H1 (cell line): ENCODE measurements at regions not wholly inside any gene's neighbourhood (a gene's known extent, or its start where the extent isn't known, plus 50 kb on each side); places are given as distances from the start of the nearest gene placed in this dataset.

ENCODE experiments used
- CTCF ChIA-PET: fragments of 300-600 bp; sonication (Branson Sonifier 250); formaldehyde crosslinking; loops from one replicate; lab custom pipeline; 2021; ENCODE audit not compliant: partially characterized antibody; lab: Charles Lee
- POLR2A ChIA-PET: fragments of 300-600 bp; sonication (Branson Sonifier 250); formaldehyde crosslinking; loops from one replicate; lab custom pipeline; 2021; ENCODE audit warnings: inconsistent platforms; ENCODE audit not compliant: partially characterized antibody; lab: Charles Lee
- DNase-seq, 2 experiments: peaks; one replicate each; pipeline versions ENCODE4 v3.0.0 to v3.0.0-alpha.2; 2010 to 2022; ENCODE audit warnings: low spot score in 2 of 2, low read depth in 1 of 2, mixed read lengths in 1 of 2
- FAIRE-seq: peaks from 2 replicates; lab custom pipeline; 2011; peaks lifted over from hg19 to GRCh38; lab: Jason Lieb, UNC
- H2AFZ ChIP-seq: 2 replicates; pipeline ENCODE4 v1.8.1; 2012; ENCODE audit warnings: low read length, inconsistent platforms
- H2AK5ac ChIP-seq: 2 replicates; pipeline ENCODE4 v1.6.1; 2013; ENCODE audit warnings: low read depth, low read length
- H2BK120ac ChIP-seq: replicated peaks from 2 replicates; pipeline ENCODE3; 2013; ENCODE audit warnings: low read depth, low read length, inconsistent platforms
- H2BK12ac ChIP-seq: 2 replicates; pipeline ENCODE4 v1.6.1; 2013; ENCODE audit warnings: low read depth, low read length
- H2BK15ac ChIP-seq: 2 replicates; pipeline ENCODE4 v1.6.1; 2013; ENCODE audit warnings: low read length
- H2BK20ac ChIP-seq: 2 replicates; pipeline ENCODE4 v1.6.1; 2013; ENCODE audit warnings: low read length
- H2BK5ac ChIP-seq: 2 replicates; pipeline ENCODE4 v1.6.1; 2013; ENCODE audit warnings: low read depth, low read length
- H3K14ac ChIP-seq: 2 replicates; pipeline ENCODE4 v1.6.1; 2013; ENCODE audit warnings: inconsistent platforms; ENCODE audit not compliant: insufficient read length
- H3K18ac ChIP-seq: 2 replicates; pipeline ENCODE4 v1.6.1; 2013; ENCODE audit warnings: low read length; ENCODE audit errors: extremely low read depth
- H3K23ac ChIP-seq: 2 replicates; pipeline ENCODE4 v1.6.1; 2013; ENCODE audit warnings: inconsistent platforms; ENCODE audit not compliant: insufficient read length
- H3K23me2 ChIP-seq: 2 replicates; pipeline ENCODE4 v1.6.1; 2013; ENCODE audit warnings: low read depth, low read length
- H3K27ac ChIP-seq: 2 replicates; pipeline ENCODE4 v1.6.1; 2011; ENCODE audit warnings: low read depth, low read length, inconsistent platforms
- H3K27me3 ChIP-seq, 4 experiments: replicated peaks in 1 of 4; 1 replicate in 1 of 4; 2 replicates in 3 of 4; pipeline versions ENCODE4 v1.6.1 to v1.8.1; 2011 to 2013; ENCODE audit warnings: low read length in 3 of 4, mild to moderate bottlenecking in 3 of 4, inconsistent platforms in 2 of 4, mixed read lengths in 2 of 4, moderate library complexity in 1 of 4; ENCODE audit not compliant: control insufficient read depth in 3 of 4, insufficient read depth in 3 of 4; ENCODE audit errors: extremely low read depth in 1 of 4
- H3K36me3 ChIP-seq, 4 experiments: 2 replicates each; pipeline versions ENCODE4 v1.6.1 to v1.8.1; 2011 to 2013; ENCODE audit warnings: mild to moderate bottlenecking in 4 of 4, low read length in 3 of 4, moderate library complexity in 2 of 4, control low read depth in 1 of 4, inconsistent platforms in 1 of 4; ENCODE audit not compliant: insufficient read depth in 4 of 4, control insufficient read depth in 2 of 4
- H3K4ac ChIP-seq: replicated peaks from 2 replicates; pipeline ENCODE3; 2013; ENCODE audit warnings: low read length, low read depth, mixed read lengths, inconsistent platforms; ENCODE audit not compliant: insufficient read length
- H3K4me1 ChIP-seq, 4 experiments: replicated peaks in 1 of 4; 1 replicate in 1 of 4; 2 replicates in 3 of 4; pipeline versions ENCODE4 v1.6.1 to v1.8.1; 2011 to 2013; ENCODE audit warnings: low read length in 3 of 4, inconsistent platforms in 2 of 4, mixed read lengths in 1 of 4; ENCODE audit not compliant: insufficient read depth in 4 of 4, control insufficient read depth in 3 of 4
- H3K4me2 ChIP-seq, 2 experiments: 2 replicates each; pipeline versions ENCODE4 v1.6.1 to v1.8.1; 2011 to 2013; ENCODE audit warnings: low read depth in 2 of 2, low read length in 2 of 2, control low read depth in 1 of 2, inconsistent platforms in 1 of 2, mild to moderate bottlenecking in 1 of 2; ENCODE audit not compliant: insufficient read depth in 1 of 2
- H3K4me3 ChIP-seq, 4 experiments: fragments of 200-600, 300-600 bp in 1 of 4; sonication (generic), shearing (Covaris generic), sonication (Bioruptor Twin) in 1 of 4; 2 replicates each; pipeline versions ENCODE4 v1.5.1 to v1.8.1; 2011 to 2016; ENCODE audit warnings: low read length in 4 of 4, low read depth in 3 of 4, control low read depth in 2 of 4, inconsistent platforms in 2 of 4, mild to moderate bottlenecking in 2 of 4, mixed read lengths in 1 of 4, moderate library complexity in 1 of 4; ENCODE audit not compliant: insufficient read depth in 2 of 4; ENCODE audit errors: extremely low read depth in 1 of 4
- H3K56ac ChIP-seq: replicated peaks from 2 replicates; pipeline ENCODE3; 2013; ENCODE audit warnings: low read depth, mild to moderate bottlenecking, mixed read lengths, low read length, inconsistent platforms; ENCODE audit not compliant: insufficient read length
- H3K79me1 ChIP-seq: 2 replicates; pipeline ENCODE4 v1.6.1; 2013; ENCODE audit warnings: low read depth, low read length, control low read depth
- H3K79me2 ChIP-seq, 2 experiments: 2 replicates each; pipeline versions ENCODE4 v1.6.1 to v1.8.1; 2012 to 2013; ENCODE audit warnings: low read length in 2 of 2, mild to moderate bottlenecking in 2 of 2, inconsistent platforms in 1 of 2; ENCODE audit not compliant: insufficient read depth in 2 of 2, control insufficient read depth in 1 of 2
- H3K9ac ChIP-seq, 4 experiments: replicated peaks in 1 of 4; 1 replicate in 1 of 4; 2 replicates in 3 of 4; pipeline versions ENCODE4 v1.6.1 to v1.8.1; 2011 to 2013; ENCODE audit warnings: low read depth in 3 of 4, low read length in 3 of 4, control low read depth in 2 of 4, mild to moderate bottlenecking in 2 of 4, moderate library complexity in 2 of 4, inconsistent platforms in 1 of 4; ENCODE audit errors: extremely low read depth in 1 of 4
- H3K9me3 ChIP-seq, 2 experiments: 2 replicates each; pipeline versions ENCODE4 v1.6.1 to v1.8.1; 2012 to 2013; ENCODE audit warnings: mild to moderate bottlenecking in 2 of 2, moderate library complexity in 2 of 2, control low read depth in 1 of 2, inconsistent platforms in 1 of 2, low read depth in 1 of 2, low read length in 1 of 2, mixed read lengths in 1 of 2; ENCODE audit not compliant: insufficient read depth in 2 of 2
- H4K20me1 ChIP-seq, 2 experiments: replicated peaks in 1 of 2; 2 replicates each; pipeline versions ENCODE3 to v1.8.1; 2011 to 2013; ENCODE audit warnings: inconsistent platforms in 2 of 2, low read length in 2 of 2, mild to moderate bottlenecking in 1 of 2; ENCODE audit not compliant: insufficient read depth in 2 of 2, control insufficient read depth in 1 of 2
- H4K5ac ChIP-seq: 2 replicates; pipeline ENCODE4 v1.6.1; 2013; ENCODE audit warnings: low read length, low read depth, mixed read lengths, inconsistent platforms; ENCODE audit not compliant: insufficient read length
- H4K8ac ChIP-seq: 2 replicates; pipeline ENCODE4 v1.8.0; 2013; ENCODE audit warnings: mild to moderate bottlenecking, moderate library complexity, low read length, inconsistent platforms; ENCODE audit not compliant: insufficient read depth; ENCODE audit errors: extremely low read depth
- H4K91ac ChIP-seq: replicated peaks from 2 replicates; pipeline ENCODE3; 2013; ENCODE audit warnings: low read length, mixed read lengths, inconsistent platforms; ENCODE audit not compliant: insufficient read length
- CBX5 ChIP-seq: fragments of 300-800, 300-1000 bp; sonication (generic); IDR thresholded peaks from 2 replicates; pipeline ENCODE4 v1.7.1; 2016; ENCODE audit warnings: antibody characterized with exemption, low read length, low read depth
- CBX8 ChIP-seq: fragments of 300-800, 300-1000 bp; sonication (generic); IDR thresholded peaks from 2 replicates; pipeline ENCODE4 v1.7.1; 2016; ENCODE audit warnings: low read depth, low read length, borderline replicate concordance
- GTF2F1 ChIP-seq: IDR thresholded peaks from 2 replicates; pipeline ENCODE4 v1.6.1; 2012; ENCODE audit warnings: low read depth, low read length, improper control_type of control experiment, borderline replicate concordance
- HDAC2 ChIP-seq, 2 experiments: fragments of 300-600 bp in 1 of 2; sonication (generic) in 1 of 2; IDR thresholded peaks; 2 replicates each; pipeline ENCODE4 v1.6.1; 2011 to 2012; ENCODE audit warnings: low read depth in 2 of 2, low read length in 2 of 2, mild to moderate bottlenecking in 2 of 2, moderate library complexity in 2 of 2, borderline replicate concordance in 1 of 2, inconsistent platforms in 1 of 2
- KDM5A ChIP-seq: fragments of 200-600 bp; IDR thresholded peaks from 2 replicates; pipeline ENCODE4 v1.7.1; 2012; ENCODE audit warnings: mild to moderate bottlenecking, low read length, inconsistent platforms, mixed read lengths
- RFX5 ChIP-seq: IDR thresholded peaks from 2 replicates; pipeline ENCODE4 v1.6.1; 2011; ENCODE audit warnings: low read depth, low read length, improper control_type of control experiment, borderline replicate concordance
- SAP30 ChIP-seq: fragments of 300-600 bp; sonication (generic); IDR thresholded peaks from 2 replicates; pipeline ENCODE4 v1.7.1; 2012; ENCODE audit warnings: low read length, moderate library complexity, mild to moderate bottlenecking, inconsistent platforms; ENCODE audit not compliant: insufficient read depth, insufficient replicate concordance
- SRF ChIP-seq: IDR thresholded peaks from 2 replicates; pipeline ENCODE4 v1.6.1; 2011; ENCODE audit warnings: mild to moderate bottlenecking, low read depth, low read length, moderate library complexity
- TAF1 ChIP-seq: IDR thresholded peaks from 2 replicates; pipeline ENCODE4 v1.6.1; 2011; ENCODE audit warnings: mild to moderate bottlenecking, low read depth, low read length
- TBP ChIP-seq: IDR thresholded peaks from 2 replicates; pipeline ENCODE4 v1.6.1; 2011; ENCODE audit warnings: low read depth, low read length, improper control_type of control experiment
- TEAD4 ChIP-seq: IDR thresholded peaks from 2 replicates; pipeline ENCODE4 v1.6.1; 2012; ENCODE audit warnings: low read depth, low read length, inconsistent platforms, mixed read lengths
- WGBS, 2 experiments: shearing (Covaris generic) in 1 of 2; methylation state at CpG; one replicate each; pipeline versions ENCODE4 v1.1.6 to v1.1.7; 2013 to 2015; ENCODE audit warnings: low lambda C conversion rate in 2 of 2, mixed read lengths in 2 of 2, inconsistent platforms in 1 of 2, low coverage in 1 of 2, missing lambda C conversion rate in 1 of 2; ENCODE audit not compliant: insufficient replicate concordance in 2 of 2, insufficient coverage in 1 of 2, insufficient read length in 1 of 2; ENCODE audit errors: extremely low coverage in 1 of 2, missing lambda C conversion rate in 1 of 2; 5-methylcytosine and 5-hydroxymethylcytosine counted together

DNA sequence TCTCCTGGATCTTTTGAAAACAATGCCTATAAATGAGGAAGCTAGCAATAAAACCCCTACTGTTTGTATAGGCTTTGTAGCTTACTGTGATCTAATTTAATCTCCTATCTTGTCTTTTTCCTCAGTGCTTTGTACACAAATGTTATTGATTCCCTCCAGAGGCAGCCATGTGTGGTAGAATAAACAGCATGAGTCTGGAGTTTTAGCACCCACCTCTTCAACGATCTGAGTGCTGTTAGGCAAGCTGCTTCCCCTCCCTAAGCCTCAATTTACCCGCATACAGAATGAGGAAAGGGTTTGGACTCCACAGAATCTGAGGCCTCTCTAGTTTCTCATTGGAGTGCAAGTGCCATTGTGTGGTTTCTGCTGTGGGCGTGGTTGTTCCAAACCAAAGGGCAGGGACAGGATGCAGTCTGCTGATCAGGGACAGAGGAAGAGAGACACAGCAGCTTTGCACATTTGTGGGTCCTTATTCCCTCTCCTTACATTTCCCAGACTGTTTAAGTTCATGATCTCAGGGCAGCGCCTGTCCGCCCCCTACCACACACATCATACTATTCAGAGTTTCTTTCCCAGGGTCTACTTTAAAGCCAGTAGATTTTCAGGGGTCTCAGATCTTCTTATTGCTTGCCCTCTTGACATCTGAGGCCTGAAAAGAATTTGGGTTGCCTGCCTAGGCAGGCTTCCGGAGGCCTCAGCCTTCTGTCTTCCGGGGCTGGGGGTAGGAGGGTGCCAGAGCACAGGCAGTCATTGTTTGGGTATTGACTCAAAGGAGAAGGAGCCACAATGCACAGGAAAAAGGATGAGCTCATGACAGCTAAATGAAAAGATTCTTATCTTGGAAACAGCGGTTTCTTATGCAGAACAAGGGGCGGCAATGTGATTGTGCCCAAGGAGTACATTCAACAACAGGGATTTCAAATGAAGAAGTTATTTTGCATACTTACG lies 114.9 kb upstream of the TEX13D start:
- Histone ChIP-seq H4K20me1 (no peaks in the 10 kb centered on the region), H3K4me2 (peak overlapping the region; percentile 42 to 58), H3K18ac (peak overlapping the region; percentile 7; the same call in 1 of the 2 replicates), H3K4me1 (peaks cover 5 to 14% (median 9%) of the 10 kb centered on the region in 4 experiments; a peak in 4 of 7 replicates), H4K5ac (no peak overlapping the region), H2AK5ac (no peak overlapping the region), H3K23ac (no peak overlapping the region), H2BK120ac (no peak overlapping the region), H2BK5ac (peak overlapping the region; percentile 66), H2BK12ac (peak overlapping the region; percentile 60; the same call in 1 of the 2 replicates), H3K27me3 (no peaks in the 10 kb centered on the region), H3K14ac (no peak overlapping the region), H3K79me1 (no peaks in the 10 kb centered on the region), H3K23me2 (no peaks in the 10 kb centered on the region; the same call in 1 of the 2 replicates), H3K56ac (peak overlapping the region; percentile 26), H3K36me3 (no peaks in the 10 kb centered on the region), H3K79me2 (no peaks in the 10 kb centered on the region), H3K4me3 (peak overlapping the region in 1 of 4 experiments; percentile 12; a peak in 1 of 8 replicates), H3K9ac (no peak overlapping the region), H3K9me3 (no peaks in the 10 kb centered on the region), H4K91ac (peak overlapping the region; percentile 34), H2BK20ac (no peak overlapping the region), H3K4ac (no peak overlapping the region), H3K27ac (no peak overlapping the region; the same call in 1 of the 2 replicates), H4K8ac (no peak overlapping the region), H2BK15ac (no peak overlapping the region), H2AFZ (peak overlapping the region; percentile 53; the same call in 1 of the 2 replicates)
- ChIA-PET POLR2A (interaction anchor here (0.9 kb wide), 1 partner anchor 12 kb away, joined by 4 read pairs; no protein-coding TSS in a partner anchor), CTCF (interaction anchor here (0.6 to 3.8 kb wide), 9 partner anchors 7 to 893 kb away, joined by 3 to 19 read pairs (median 4); no protein-coding TSS in a partner anchor)
- FAIRE-seq (peak; percentile 91), DNase-seq (no peak)
- WGBS, 2 experiments = 12% methylated on average over 10 of the region's 10 CpGs; no CpG with 5 or more reads in 1 of the 2 experiments
- no peak for TF ChIP-seq KDM5A
- TF ChIP-seq RFX5 = no peak
- no peak for TF ChIP-seq TEAD4
- no peak for TF ChIP-seq SAP30
- no peak for TF ChIP-seq GTF2F1
- no peak for TF ChIP-seq CBX8
- no peak for TF ChIP-seq HDAC2 (IDR thresholded peaks at IDR 0.05; ENCODE audit: borderline replicate concordance in 1 of 2, low read depth in 2 of 2, low read length in 2 of 2)
- TF ChIP-seq CBX5 = no peak
- TF ChIP-seq SRF = no peak
- TF ChIP-seq TBP = no peak
- no peak for TF ChIP-seq TAF1
